ENCODE measurements at regions not wholly inside any gene's neighbourhood (a gene's known extent, or its start where the extent isn't known, plus 50 kb on each side); places are given as distances from the start of the nearest gene placed in this dataset.

DNA sequence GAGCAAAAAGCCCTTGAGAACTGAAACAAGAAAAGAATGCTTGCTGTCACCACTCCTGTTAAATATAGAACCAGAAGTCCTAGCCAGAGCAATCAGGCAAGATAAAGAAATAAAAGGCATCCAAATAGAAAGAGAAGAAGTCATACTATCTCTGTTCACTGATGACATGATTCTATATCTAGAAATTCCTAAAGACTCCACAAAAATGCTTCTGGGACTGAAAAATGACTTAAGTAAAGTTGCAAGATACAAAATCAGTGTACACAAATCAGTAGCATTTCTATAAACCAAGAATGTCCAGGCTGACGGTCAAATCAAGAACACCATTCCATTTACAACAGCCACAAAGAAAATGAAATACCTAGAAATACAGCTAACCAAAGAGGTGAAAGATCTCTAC is 552.7 kb upstream of the SLIT2 start:
- DNase-seq (ENCODE audit: low read depth): no peak
- no peak overlapping the region for H3K4me3 ChIP-seq (ENCODE audit: control insufficient read depth, low read depth, low read length)
- TF ChIP-seq, protein P1, sequence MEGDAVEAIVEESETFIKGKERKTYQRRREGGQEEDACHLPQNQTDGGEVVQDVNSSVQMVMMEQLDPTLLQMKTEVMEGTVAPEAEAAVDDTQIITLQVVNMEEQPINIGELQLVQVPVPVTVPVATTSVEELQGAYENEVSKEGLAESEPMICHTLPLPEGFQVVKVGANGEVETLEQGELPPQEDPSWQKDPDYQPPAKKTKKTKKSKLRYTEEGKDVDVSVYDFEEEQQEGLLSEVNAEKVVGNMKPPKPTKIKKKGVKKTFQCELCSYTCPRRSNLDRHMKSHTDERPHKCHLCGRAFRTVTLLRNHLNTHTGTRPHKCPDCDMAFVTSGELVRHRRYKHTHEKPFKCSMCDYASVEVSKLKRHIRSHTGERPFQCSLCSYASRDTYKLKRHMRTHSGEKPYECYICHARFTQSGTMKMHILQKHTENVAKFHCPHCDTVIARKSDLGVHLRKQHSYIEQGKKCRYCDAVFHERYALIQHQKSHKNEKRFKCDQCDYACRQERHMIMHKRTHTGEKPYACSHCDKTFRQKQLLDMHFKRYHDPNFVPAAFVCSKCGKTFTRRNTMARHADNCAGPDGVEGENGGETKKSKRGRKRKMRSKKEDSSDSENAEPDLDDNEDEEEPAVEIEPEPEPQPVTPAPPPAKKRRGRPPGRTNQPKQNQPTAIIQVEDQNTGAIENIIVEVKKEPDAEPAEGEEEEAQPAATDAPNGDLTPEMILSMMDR (IDR thresholded peaks at IDR 0.05; ENCODE audit: control insufficient read depth, insufficient read depth, low read depth, low read length, missing control alignments): no peak

DNA sequence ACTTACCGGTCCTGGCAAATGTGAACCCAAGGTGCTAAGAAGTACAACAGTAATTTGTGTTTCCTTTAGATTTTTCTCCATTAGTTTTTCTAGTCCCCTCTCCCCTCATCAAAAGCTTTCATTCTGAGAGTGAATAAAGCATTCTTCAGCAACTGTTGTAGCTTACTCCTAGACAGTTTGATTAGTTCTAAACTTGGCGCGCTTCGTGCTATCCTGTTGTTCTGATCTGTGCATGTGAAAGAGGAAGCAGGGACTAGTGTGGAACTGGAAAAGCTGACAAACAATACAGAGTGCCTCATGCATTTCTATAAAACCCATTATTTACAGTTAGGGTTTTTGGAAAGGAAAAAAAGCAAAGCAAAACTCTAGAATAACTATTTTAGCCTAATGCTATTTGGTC is 556.9 kb upstream of the SLIT2 start:
- DNase-seq (ENCODE audit: low read depth): no peak
- H3K4me3 ChIP-seq (ENCODE audit: control insufficient read depth, low read depth, low read length): no peak overlapping the region
- TF ChIP-seq, protein P1 (IDR thresholded peaks at IDR 0.05; ENCODE audit: control insufficient read depth, insufficient read depth, low read depth, low read length, missing control alignments): no peak

DNA sequence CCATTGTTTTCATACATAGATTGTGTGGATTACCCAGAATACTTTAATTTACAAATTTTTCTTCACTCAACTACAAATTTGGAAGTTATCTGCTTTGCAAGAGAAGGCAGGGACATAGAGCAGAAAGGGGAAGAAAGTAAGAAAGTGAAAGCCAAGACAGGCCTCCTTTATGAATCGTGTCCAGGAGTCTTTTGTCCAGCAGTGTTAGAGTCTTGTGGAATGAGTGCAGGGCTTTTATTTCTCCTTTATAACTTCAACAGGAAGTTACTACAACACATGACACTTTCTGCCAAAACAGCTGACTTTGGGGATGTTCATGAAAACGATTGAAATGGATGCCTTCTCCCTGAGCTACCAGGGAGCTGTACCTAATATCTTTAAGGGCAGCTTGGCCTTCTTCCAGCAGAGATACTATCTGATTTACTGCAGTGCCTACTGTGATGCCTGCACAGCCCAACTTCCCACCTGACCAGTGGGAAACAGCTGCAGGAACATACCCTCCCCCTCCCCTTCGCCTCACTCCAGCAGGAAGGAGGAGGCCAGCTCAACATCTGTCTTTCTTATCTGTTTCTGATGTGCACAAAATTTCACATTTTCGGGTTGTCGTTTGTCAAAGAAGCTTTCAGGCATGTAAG is 557.7 kb upstream of the SLIT2 start:
- DNase-seq (ENCODE audit: low read depth): no peak
- H3K4me3 ChIP-seq (ENCODE audit: control insufficient read depth, low read depth, low read length): no peak overlapping the region
- TF ChIP-seq, protein P1 (IDR thresholded peaks at IDR 0.05; ENCODE audit: control insufficient read depth, insufficient read depth, low read depth, low read length, missing control alignments): no peak

DNA sequence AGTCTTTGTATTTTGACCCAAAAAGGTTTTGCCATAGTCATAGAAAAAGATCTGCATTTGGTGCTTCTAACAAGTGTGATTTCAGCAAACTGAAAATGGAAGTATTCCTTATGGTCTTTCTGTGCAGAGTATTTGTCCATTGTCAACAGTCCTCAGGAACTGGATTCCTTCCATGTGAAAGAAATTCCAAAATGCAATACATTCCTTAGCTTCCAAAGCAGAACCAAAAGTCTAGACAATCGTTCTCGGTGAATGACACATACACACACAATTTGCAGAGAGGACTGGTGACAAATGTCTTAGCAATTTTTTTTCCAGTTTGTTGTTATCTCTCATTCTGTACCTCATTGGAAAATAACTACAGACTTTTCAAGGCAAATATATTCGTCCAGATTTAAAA is 562.2 kb upstream of the SLIT2 start:
- TF ChIP-seq, protein P1 (IDR thresholded peaks at IDR 0.05; ENCODE audit: control insufficient read depth, insufficient read depth, low read depth, low read length, missing control alignments): no peak
- H3K4me3 ChIP-seq (ENCODE audit: control insufficient read depth, low read depth, low read length): no peak overlapping the region
- peak; percentile 39 for DNase-seq (ENCODE audit: low read depth)

DNA sequence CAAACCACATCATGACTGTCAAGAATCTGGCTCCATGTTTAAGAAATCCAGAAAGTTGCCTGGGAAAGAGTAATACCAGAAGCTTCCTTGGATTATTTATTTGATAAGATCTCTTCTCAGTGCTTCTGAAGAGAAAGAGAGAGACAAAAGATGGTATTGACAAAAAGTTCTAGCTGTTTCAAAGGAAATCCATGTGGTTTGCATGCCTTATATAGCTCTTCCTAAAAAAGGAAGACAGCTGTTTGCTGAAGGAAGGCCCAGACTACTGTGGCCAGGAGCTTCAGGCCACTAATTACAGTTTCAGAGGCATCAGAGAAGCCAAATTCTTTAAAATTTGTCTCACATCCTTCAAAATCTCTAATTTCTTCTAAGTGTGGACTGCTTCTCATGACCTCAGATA is 565.2 kb upstream of the SLIT2 start:
- H3K4me3 ChIP-seq (ENCODE audit: control insufficient read depth, low read depth, low read length): no peak overlapping the region
- TF ChIP-seq, protein P1 (IDR thresholded peaks at IDR 0.05; ENCODE audit: control insufficient read depth, insufficient read depth, low read depth, low read length, missing control alignments): no peak
- no peak for DNase-seq (ENCODE audit: low read depth)

DNA sequence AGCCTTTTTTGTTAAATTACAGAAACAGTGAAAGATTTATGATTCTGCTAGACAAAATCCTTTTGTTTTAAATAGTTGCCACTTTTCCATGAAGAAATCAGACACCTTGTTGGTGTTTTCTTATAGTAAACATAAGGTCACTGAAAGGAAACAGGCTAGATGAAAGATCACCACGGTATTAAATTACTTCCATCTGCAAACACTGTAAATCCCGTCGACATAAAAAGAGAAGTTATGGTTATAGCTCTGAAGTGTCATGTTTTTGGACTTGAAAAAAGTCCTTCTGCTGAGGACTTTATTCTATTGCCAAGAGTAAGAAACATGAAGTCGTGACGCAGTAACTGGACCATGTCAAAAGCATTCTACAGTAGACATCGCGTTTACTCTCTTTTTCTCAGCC is 567.6 kb upstream of the SLIT2 start:
- H3K4me3 ChIP-seq (ENCODE audit: control insufficient read depth, low read depth, low read length): no peak overlapping the region
- TF ChIP-seq, protein P1 (IDR thresholded peaks at IDR 0.05; ENCODE audit: control insufficient read depth, insufficient read depth, low read depth, low read length, missing control alignments): no peak
- no peak for DNase-seq (ENCODE audit: low read depth)

DNA sequence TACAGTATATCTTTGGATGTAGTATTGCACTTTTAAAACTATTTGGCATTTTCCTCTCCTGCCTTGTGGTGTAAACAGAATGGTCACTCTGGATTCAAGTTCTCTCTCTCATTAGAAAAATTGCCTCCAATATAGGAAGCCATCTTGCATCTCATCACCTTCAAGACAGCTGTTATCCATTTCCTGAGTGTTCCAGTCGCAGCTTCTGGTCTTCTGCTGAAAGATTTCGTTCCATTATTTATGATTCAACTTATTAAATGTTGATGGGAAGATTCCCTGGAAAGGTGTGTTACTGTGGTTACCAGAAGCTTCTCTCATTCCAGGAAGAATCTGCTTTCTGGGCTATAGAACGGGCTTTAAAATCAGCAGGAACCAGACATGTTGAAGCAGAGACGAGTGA is 568.3 kb upstream of the SLIT2 start:
- TF ChIP-seq, protein P1 (IDR thresholded peaks at IDR 0.05; ENCODE audit: control insufficient read depth, insufficient read depth, low read depth, low read length, missing control alignments): no peak
- no peak overlapping the region for H3K4me3 ChIP-seq (ENCODE audit: control insufficient read depth, low read depth, low read length)
- DNase-seq (ENCODE audit: low read depth): no peak
